ENCODE measurements at regions not wholly inside any gene's neighbourhood (a gene's known extent, or its start where the extent isn't known, plus 50 kb on each side); places are given as distances from the start of the nearest gene placed in this dataset. TPM values are rescaled to one million over a fixed set of nuclear protein-coding genes. Genes with fewer than 3 reads are reported as not detected.

- no peaks in the 10 kb centered on the region for H3K4me1 ChIP-seq
- no peak for TF ChIP-seq CTCF (IDR thresholded peaks at IDR 0.05)
- TF ChIP-seq POLR2A (IDR thresholded peaks at IDR 0.05) = no peak
- no peaks in the 10 kb centered on the region for H3K9me3 ChIP-seq
- no peak overlapping the region for H3K4me3 ChIP-seq
- WGBS, 2 donors = 25 to 35% methylated on average over 5 of the region's 5 CpGs
- no peak for ATAC-seq
- no peaks in the 10 kb centered on the region for H3K27me3 ChIP-seq
- no peaks in the 10 kb centered on the region for H3K36me3 ChIP-seq (replicated peaks in 1 of 2; ENCODE audit: insufficient read depth in 1 of 2, low read depth in 2 of 2)
- no peak overlapping the region for H3K27ac ChIP-seq
- intact Hi-C loops (cut with DNase I) = no loop called here
- DNase-seq = no peak
These were observed 50.7 kb upstream of the EDNRB start for GRCh38 chr13:77969299-77969698.

Small RNA genes lying in the stretch of these regions (small RNA-seq; reads per million reads assigned to genes)
- not detected for gene RNY3P3

All from body of pancreas (tissue), 4 donors.